Activated CD8-positive, alpha-beta T cell treated with anti-CD3 and anti-CD28 coated beads for 36 hours (primary cell): ENCODE measurements at regions not wholly inside any gene's neighbourhood (a gene's known extent, or its start where the extent isn't known, plus 50 kb on each side); places are given as distances from the start of the nearest gene placed in this dataset.

ENCODE experiments used
- ATAC-seq: fragments of 200-7000 bp; cut with Tn5 transposase; one replicate; pipeline ENCODE4 v1.10.0; 2021; ENCODE audit warnings: mild to moderate bottlenecking, moderate library complexity
- CTCF ChIA-PET: fragments of 350-600 bp; sonication (Branson Sonifier 250); formaldehyde crosslinking; loops from one replicate; lab custom pipeline; 2021; ENCODE audit warnings: antibody characterized with exemption; lab: Charles Lee
- POLR2A ChIA-PET: fragments of 350-600 bp; sonication (Branson Sonifier 250); formaldehyde crosslinking; loops from one replicate; lab custom pipeline; 2021; ENCODE audit warnings: antibody characterized with exemption; lab: Charles Lee
- DNase-seq: peaks from one replicate; pipeline ENCODE4 v3.0.0-alpha.2; 2020
- H3K27ac Mint-ChIP-seq: one replicate; pipeline ENCODE4 v1.8.0; 2021; ENCODE audit warnings: mild to moderate bottlenecking, mixed read lengths
- H3K27me3 Mint-ChIP-seq: one replicate; pipeline ENCODE4 v1.8.0; 2021; ENCODE audit warnings: mixed read lengths
- H3K36me3 Mint-ChIP-seq: one replicate; pipeline ENCODE4 v1.8.0; 2021; ENCODE audit warnings: low read depth, mixed read lengths
- H3K4me1 Mint-ChIP-seq: one replicate; pipeline ENCODE4 v1.8.0; 2021; ENCODE audit warnings: low read depth, mixed read lengths
- H3K4me3 Mint-ChIP-seq: one replicate; pipeline ENCODE4 v1.8.0; 2021; ENCODE audit warnings: mild to moderate bottlenecking, moderate library complexity, mixed read lengths
- H3K9me3 Mint-ChIP-seq: one replicate; pipeline ENCODE4 v1.8.0; 2021; ENCODE audit warnings: mixed read lengths
- intact Hi-C: fragments of 100-400 bp; cut with micrococcal nuclease; formaldehyde crosslinking; loops from one replicate; pipeline ENCODE4 v1.10.0; 2022
- TF ChIP-seq, protein P1 (sequence below): fragments of 200-600 bp; IDR thresholded peaks from one replicate; pipeline ENCODE4 v1.8.0; 2022; ENCODE audit warnings: antibody characterized with exemption, mild to moderate bottlenecking

DNA sequence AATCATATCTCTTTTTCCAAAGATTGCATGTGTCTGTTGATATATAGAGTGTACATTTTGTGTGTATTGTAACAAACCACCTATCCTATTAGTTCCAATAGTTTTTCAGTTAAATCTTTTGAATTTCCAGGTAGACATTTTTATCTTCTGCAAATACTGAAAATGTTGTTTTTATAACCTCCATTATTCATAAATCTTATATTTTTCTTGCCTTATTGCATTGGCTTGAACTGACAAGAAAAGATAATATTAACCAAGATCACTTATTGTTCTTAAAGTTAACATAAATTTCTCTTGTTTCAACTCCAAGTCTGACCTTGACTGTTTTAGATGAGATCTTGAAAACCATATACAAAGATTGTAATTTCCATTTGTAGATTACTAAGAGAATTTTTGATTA lies 251.6 kb downstream of the IRX2 start:
- Mint-ChIP-seq H3K36me3 (no peaks in the 10 kb centered on the region), H3K4me1 (no peaks in the 10 kb centered on the region), H3K27me3 (no peaks in the 10 kb centered on the region), H3K9me3 (peaks cover 3% of the 10 kb centered on the region), H3K27ac (no peak overlapping the region), H3K4me3 (no peak overlapping the region)
- TF ChIP-seq, protein P1, sequence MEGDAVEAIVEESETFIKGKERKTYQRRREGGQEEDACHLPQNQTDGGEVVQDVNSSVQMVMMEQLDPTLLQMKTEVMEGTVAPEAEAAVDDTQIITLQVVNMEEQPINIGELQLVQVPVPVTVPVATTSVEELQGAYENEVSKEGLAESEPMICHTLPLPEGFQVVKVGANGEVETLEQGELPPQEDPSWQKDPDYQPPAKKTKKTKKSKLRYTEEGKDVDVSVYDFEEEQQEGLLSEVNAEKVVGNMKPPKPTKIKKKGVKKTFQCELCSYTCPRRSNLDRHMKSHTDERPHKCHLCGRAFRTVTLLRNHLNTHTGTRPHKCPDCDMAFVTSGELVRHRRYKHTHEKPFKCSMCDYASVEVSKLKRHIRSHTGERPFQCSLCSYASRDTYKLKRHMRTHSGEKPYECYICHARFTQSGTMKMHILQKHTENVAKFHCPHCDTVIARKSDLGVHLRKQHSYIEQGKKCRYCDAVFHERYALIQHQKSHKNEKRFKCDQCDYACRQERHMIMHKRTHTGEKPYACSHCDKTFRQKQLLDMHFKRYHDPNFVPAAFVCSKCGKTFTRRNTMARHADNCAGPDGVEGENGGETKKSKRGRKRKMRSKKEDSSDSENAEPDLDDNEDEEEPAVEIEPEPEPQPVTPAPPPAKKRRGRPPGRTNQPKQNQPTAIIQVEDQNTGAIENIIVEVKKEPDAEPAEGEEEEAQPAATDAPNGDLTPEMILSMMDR, result no peak
- intact Hi-C loops, result no loop called here
- ChIA-PET CTCF (no interaction called here), POLR2A (no interaction called here)
- ATAC-seq, result no peak
- DNase-seq, result no peak

DNA sequence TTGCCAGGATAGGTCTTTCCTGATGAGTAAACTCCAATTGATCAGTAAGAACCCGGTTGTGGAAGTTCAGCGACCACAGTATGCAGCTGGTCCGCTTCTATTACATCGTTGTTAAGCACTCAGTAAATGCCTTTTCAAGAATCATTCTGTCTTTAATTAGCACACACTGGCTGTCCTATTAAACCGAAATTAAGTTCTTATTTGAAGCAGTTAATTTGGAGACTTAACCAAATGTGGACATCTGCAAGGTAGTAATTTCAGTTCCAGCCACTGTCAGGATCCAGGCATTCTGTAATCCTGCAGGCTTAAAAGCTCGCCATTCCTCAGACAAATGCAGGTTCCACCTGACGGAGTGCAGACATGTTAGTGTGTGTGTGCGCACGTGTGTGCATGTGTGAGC lies 254.6 kb downstream of the IRX2 start:
- DNase-seq, result no peak
- H3K27ac Mint-ChIP-seq, result no peak overlapping the region
- peaks cover 3% of the 10 kb centered on the region for H3K9me3 Mint-ChIP-seq
- intact Hi-C loops, result no loop called here
- H3K4me1 Mint-ChIP-seq, result no peaks in the 10 kb centered on the region
- TF ChIP-seq, protein P1, result no peak
- ChIA-PET CTCF (no interaction called here), POLR2A (no interaction called here)
- no peaks in the 10 kb centered on the region for H3K27me3 Mint-ChIP-seq
- no peak for ATAC-seq
- H3K36me3 Mint-ChIP-seq, result no peaks in the 10 kb centered on the region
- no peak overlapping the region for H3K4me3 Mint-ChIP-seq

- TF ChIP-seq, protein P1, result no peak
- intact Hi-C loops, result no loop called here
- ATAC-seq (no peak), DNase-seq (no peak)
- Mint-ChIP-seq H3K4me3 (no peak overlapping the region), H3K27me3 (no peaks in the 10 kb centered on the region), H3K9me3 (peaks cover 3% of the 10 kb centered on the region), H3K27ac (no peak overlapping the region), H3K36me3 (no peaks in the 10 kb centered on the region), H3K4me1 (no peaks in the 10 kb centered on the region)
- ChIA-PET CTCF (no interaction called here), POLR2A (no interaction called here)
Observed at GRCh38 chr5:2496126-2496525, 255.4 kb downstream of the IRX2 start.

DNA sequence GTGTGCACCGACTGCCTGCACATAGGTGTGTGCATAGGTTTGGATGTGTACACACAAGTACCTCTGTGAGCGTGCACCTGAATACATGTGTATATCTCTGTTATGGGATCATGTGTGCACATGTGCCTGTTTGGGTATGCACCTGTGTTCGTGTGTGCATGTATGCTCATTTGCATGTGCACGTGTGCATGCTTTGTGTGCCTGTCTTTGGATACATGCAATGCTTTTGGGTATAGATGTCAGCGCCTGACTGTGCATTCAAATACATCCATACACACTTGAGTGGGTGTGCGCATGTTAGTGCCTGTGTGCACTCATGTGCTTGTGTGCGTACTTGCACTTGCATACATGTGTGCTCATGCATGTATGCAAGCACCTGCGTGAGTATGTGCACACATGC lies 258.1 kb downstream of the IRX2 start:
- Mint-ChIP-seq H3K4me1 (no peaks in the 10 kb centered on the region), H3K4me3 (no peak overlapping the region), H3K27me3 (no peaks in the 10 kb centered on the region), H3K9me3 (no peaks in the 10 kb centered on the region), H3K36me3 (no peaks in the 10 kb centered on the region), H3K27ac (no peak overlapping the region)
- TF ChIP-seq, protein P1, result no peak
- ATAC-seq, result no peak
- ChIA-PET CTCF (no interaction called here), POLR2A (no interaction called here)
- intact Hi-C loops, result no loop called here
- DNase-seq, result no peak

DNA sequence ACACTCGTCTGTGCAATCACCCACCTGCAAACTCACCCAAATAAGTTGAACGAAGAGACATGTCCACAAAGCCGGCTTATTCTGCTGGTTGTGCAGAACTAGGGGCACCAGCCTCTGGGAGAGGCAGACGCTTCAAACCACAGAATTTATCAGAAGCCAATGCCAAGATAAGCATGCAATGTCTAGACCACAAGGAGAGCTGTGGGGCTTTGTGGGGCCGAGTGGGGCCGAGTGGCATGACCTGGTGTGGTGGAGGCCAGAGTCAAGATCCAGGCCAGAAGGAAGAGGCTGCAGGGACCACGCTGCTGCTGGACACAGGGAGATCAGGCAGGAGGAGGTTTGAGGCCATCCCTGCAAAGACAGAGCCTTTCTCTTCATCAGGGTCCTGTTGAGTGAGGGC lies 259.0 kb downstream of the IRX2 start:
- POLR2A ChIA-PET, result no interaction called here
- Mint-ChIP-seq H3K27ac (no peak overlapping the region), H3K9me3 (no peaks in the 10 kb centered on the region), H3K27me3 (no peaks in the 10 kb centered on the region), H3K36me3 (no peaks in the 10 kb centered on the region), H3K4me3 (no peak overlapping the region), H3K4me1 (no peaks in the 10 kb centered on the region)
- CTCF ChIA-PET, result no interaction called here
- ATAC-seq (no peak), DNase-seq (no peak)
- intact Hi-C loops, result no loop called here
- TF ChIP-seq, protein P1, result no peak
